Esophagus squamous epithelium (tissue), 4 donors: ENCODE measurements at regions not wholly inside any gene's neighbourhood (a gene's known extent, or its start where the extent isn't known, plus 50 kb on each side); places are given as distances from the start of the nearest gene placed in this dataset.

ENCODE experiments used
- CTCF ChIP-seq, 6 experiments: fragments of 450-650 bp in 4 of 6; fragments of 200-600 bp in 2 of 6; sonication (generic) in 2 of 6; IDR thresholded peaks; one replicate each; pipeline ENCODE4 v1.5.1; 2016 to 2019; ENCODE audit warnings: antibody characterized with exemption in 6 of 6, mild to moderate bottlenecking in 4 of 6, moderate library complexity in 4 of 6
- POLR2A ChIP-seq, 4 donors: fragments of 450-650 bp; IDR thresholded peaks; one replicate each; pipeline ENCODE4 v1.6.1; 2017; ENCODE audit warnings: antibody characterized with exemption in 4 of 4, mild to moderate bottlenecking in 4 of 4, moderate library complexity in 3 of 4

- no peak for TF ChIP-seq CTCF (IDR thresholded peaks at IDR 0.05)
- TF ChIP-seq POLR2A (IDR thresholded peaks at IDR 0.05) = no peak
Observed at GRCh38 chr14:80390906-80391305, 179.6 kb upstream of the DIO2 start.
